GM23338 (cell line): ENCODE measurements at regions not wholly inside any gene's neighbourhood (a gene's known extent, or its start where the extent isn't known, plus 50 kb on each side); places are given as distances from the start of the nearest gene placed in this dataset.

Source experiments
- ATAC-seq: fragments of 200-7000 bp; cut with Tn5 transposase; 3 replicates; pipeline ENCODE4 v1.9.1; 2020
- DNase-seq: peaks from one replicate; pipeline ENCODE4 v3.0.0-alpha.2; 2015; ENCODE audit warnings: low spot score
- H2AFZ ChIP-seq: fragments of 200-600 bp; sonication (generic); 2 replicates; pipeline ENCODE4 v1.8.0; 2016; ENCODE audit warnings: antibody characterized with exemption, mild to moderate bottlenecking, moderate library complexity
- H3F3A ChIP-seq: fragments of 200-600 bp; sonication (generic); replicated peaks from 2 replicates; pipeline ENCODE4 v1.8.0; 2017; ENCODE audit warnings: antibody characterized with exemption, mixed run types, low read depth
- H3K27ac ChIP-seq: fragments of 200-600 bp; sonication (generic); 2 replicates; pipeline ENCODE4 v1.6.1; 2016; ENCODE audit warnings: low read depth
- H3K27me3 ChIP-seq: fragments of 200-600 bp; sonication (generic); 2 replicates; pipeline ENCODE4 v1.8.0; 2016; ENCODE audit warnings: mild to moderate bottlenecking, mixed run types, moderate library complexity; ENCODE audit not compliant: insufficient read depth
- H3K36me3 ChIP-seq: fragments of 200-600 bp; sonication (generic); 2 replicates; pipeline ENCODE4 v1.8.0; 2016; ENCODE audit warnings: mild to moderate bottlenecking; ENCODE audit not compliant: insufficient read depth
- H3K4me1 ChIP-seq: fragments of 200-600 bp; sonication (generic); 2 replicates; pipeline ENCODE4 v1.8.0; 2016; ENCODE audit warnings: mild to moderate bottlenecking, moderate library complexity; ENCODE audit not compliant: insufficient read depth
- H3K4me2 ChIP-seq: fragments of 200-600 bp; sonication (generic); 2 replicates; pipeline ENCODE4 v1.7.1; 2017; ENCODE audit warnings: mixed run types
- H3K4me3 ChIP-seq: fragments of 200-600 bp; sonication (generic); 2 replicates; pipeline ENCODE4 v1.6.1; 2016; ENCODE audit warnings: mixed run types
- H3K79me2 ChIP-seq: fragments of 200-600 bp; sonication (generic); replicated peaks from 2 replicates; pipeline ENCODE4 v1.8.0; 2017; ENCODE audit warnings: mild to moderate bottlenecking; ENCODE audit not compliant: insufficient read depth
- H3K9me2 ChIP-seq: fragments of 200-600 bp; sonication (generic); 2 replicates; pipeline ENCODE4 v1.8.0; 2017; ENCODE audit not compliant: insufficient read depth
- H4K20me1 ChIP-seq: fragments of 200-600 bp; sonication (generic); replicated peaks from 2 replicates; pipeline ENCODE4 v1.8.0; 2017; ENCODE audit warnings: mild to moderate bottlenecking; ENCODE audit not compliant: insufficient read depth
- H3K27ac Mint-ChIP-seq: 2 replicates; pipeline ENCODE4 v1.8.0; 2020; ENCODE audit warnings: inconsistent platforms, mild to moderate bottlenecking, moderate library complexity, mixed read lengths
- H3K27me3 Mint-ChIP-seq: 3 replicates; pipeline ENCODE4 v1.8.0; 2022; ENCODE audit warnings: low read depth, mild to moderate bottlenecking, moderate library complexity, mixed read lengths, inconsistent platforms; ENCODE audit not compliant: insufficient read depth, poor library complexity
- H3K36me3 Mint-ChIP-seq: 3 replicates; pipeline ENCODE4 v1.8.0; 2021; ENCODE audit warnings: low read depth, mild to moderate bottlenecking, inconsistent platforms, moderate library complexity, mixed read lengths
- H3K4me1 Mint-ChIP-seq: 3 replicates; pipeline ENCODE4 v1.8.0; 2020; ENCODE audit warnings: mild to moderate bottlenecking, inconsistent platforms, mixed read lengths
- H3K4me3 Mint-ChIP-seq: 3 replicates; pipeline ENCODE4 v1.8.0; 2021; ENCODE audit warnings: moderate library complexity, mild to moderate bottlenecking, inconsistent platforms, mixed read lengths
- H3K9me3 Mint-ChIP-seq: 3 replicates; pipeline ENCODE4 v1.8.0; 2020; ENCODE audit warnings: moderate library complexity, mild to moderate bottlenecking, inconsistent platforms, mixed read lengths
- CTCF ChIP-seq, 2 experiments: fragments of 200-600 bp in 1 of 2; sonication (generic) in 1 of 2; conservative IDR thresholded peaks; 2 replicates each; pipeline versions ENCODE4 v1.5.1 to v1.6.1; 2016 to 2017; ENCODE audit warnings: antibody characterized with exemption in 2 of 2, low read depth in 2 of 2, mild to moderate bottlenecking in 2 of 2, moderate library complexity in 1 of 2
- ETS1 ChIP-seq: IDR thresholded peaks from 2 replicates; pipeline ENCODE4 v1.6.1; 2016; ENCODE audit warnings: antibody characterized with exemption
- EZH2 ChIP-seq: fragments of 200-600 bp; sonication (generic); IDR thresholded peaks from one replicate; pipeline ENCODE4 v1.8.0; 2017; ENCODE audit warnings: antibody characterized with exemption, mild to moderate bottlenecking, low read depth; ENCODE audit not compliant: unreplicated experiment
- EZH2phosphoT487 ChIP-seq: fragments of 200-600 bp; sonication (generic); IDR thresholded peaks from one replicate; pipeline ENCODE4 v1.8.1; 2018; ENCODE audit warnings: antibody characterized with exemption; ENCODE audit not compliant: unreplicated experiment
- JUNB ChIP-seq: IDR thresholded peaks from one replicate; pipeline ENCODE4 v1.6.1; 2016; ENCODE audit warnings: antibody characterized with exemption; ENCODE audit not compliant: unreplicated experiment
- POLR2AphosphoS5 ChIP-seq: IDR thresholded peaks from 2 replicates; pipeline ENCODE4 v1.6.1; 2016; ENCODE audit warnings: antibody characterized with exemption, low read depth
- STAT1 ChIP-seq: IDR thresholded peaks from one replicate; pipeline ENCODE4 v1.6.1; 2016; ENCODE audit warnings: antibody characterized with exemption; ENCODE audit not compliant: unreplicated experiment
- ZNF114 ChIP-seq: fragments of 250-450 bp; sonication (Bioruptor Pico); IDR thresholded peaks from 2 replicates; pipeline ENCODE4 v1.5.0; 2020; ENCODE audit warnings: mild to moderate bottlenecking, moderate library complexity
- ZNF331 ChIP-seq: fragments of 250-450 bp; sonication (Bioruptor Pico); IDR thresholded peaks from 2 replicates; pipeline ENCODE4 v1.5.0; 2020; ENCODE audit warnings: low read depth, mild to moderate bottlenecking, moderate library complexity
- TF ChIP-seq, protein P1 (sequence below): IDR thresholded peaks from one replicate; pipeline ENCODE4 v1.6.1; 2018; ENCODE audit warnings: antibody characterized with exemption; ENCODE audit not compliant: unreplicated experiment

- H3K4me3 Mint-ChIP-seq = no peak overlapping the region
- H3K9me3 Mint-ChIP-seq = no peaks in the 10 kb centered on the region
These were observed 143.2 kb upstream of the COBL start for GRCh38 chr7:51459809-51460208.

DNA sequence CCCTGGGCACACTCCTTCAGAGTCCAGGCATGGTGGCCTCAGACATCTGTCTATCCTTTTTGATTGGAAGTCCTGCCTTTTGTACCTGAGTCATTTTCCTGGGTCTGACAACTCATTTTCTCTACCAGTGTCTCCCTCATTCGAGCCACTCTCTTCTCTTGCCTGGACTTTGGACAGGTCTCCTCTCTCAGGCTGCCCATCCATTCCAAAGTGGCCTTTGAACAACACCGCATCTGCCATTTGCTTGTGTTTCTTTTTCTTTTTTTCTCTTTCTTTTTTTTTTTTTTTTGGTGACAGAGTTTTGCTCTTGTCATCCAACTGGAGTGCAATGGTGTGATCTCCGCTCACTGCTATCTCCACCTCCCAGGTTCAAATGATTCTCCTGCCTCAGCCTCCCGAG is 142.1 kb upstream of the COBL start:
- no peaks in the 10 kb centered on the region for H3K79me2 ChIP-seq
- Mint-ChIP-seq H3K27ac (no peak overlapping the region), H3K27me3 (peaks cover 9% of the 10 kb centered on the region), H3K36me3 (no peaks in the 10 kb centered on the region), H3K4me3 (no peak overlapping the region), H3K4me1 (peaks cover 23% of the 10 kb centered on the region), H3K9me3 (no peaks in the 10 kb centered on the region)
- no peak for DNase-seq
- H3K4me2 ChIP-seq = no peak overlapping the region
- H3K9me2 ChIP-seq = peaks cover 18% of the 10 kb centered on the region
- no peaks in the 10 kb centered on the region for H3K27me3 ChIP-seq
- H3K4me3 ChIP-seq = no peak overlapping the region
- H4K20me1 ChIP-seq = no peaks in the 10 kb centered on the region
- H3K36me3 ChIP-seq = no peaks in the 10 kb centered on the region
- H2AFZ ChIP-seq = no peak overlapping the region
- peaks cover 4% of the 10 kb centered on the region; the same call in 1 of the 2 replicates for H3K4me1 ChIP-seq
- H3K27ac ChIP-seq = no peak overlapping the region
- no peaks in the 10 kb centered on the region for H3F3A ChIP-seq
- ATAC-seq = no peak
- TF ChIP-seq STAT1 (no peak), ZNF114 (CRISPR knock-in tag) (no peak), EZH2 (no peak), ZNF331 (CRISPR knock-in tag) (no peak)
- TF ChIP-seq, protein P1, sequence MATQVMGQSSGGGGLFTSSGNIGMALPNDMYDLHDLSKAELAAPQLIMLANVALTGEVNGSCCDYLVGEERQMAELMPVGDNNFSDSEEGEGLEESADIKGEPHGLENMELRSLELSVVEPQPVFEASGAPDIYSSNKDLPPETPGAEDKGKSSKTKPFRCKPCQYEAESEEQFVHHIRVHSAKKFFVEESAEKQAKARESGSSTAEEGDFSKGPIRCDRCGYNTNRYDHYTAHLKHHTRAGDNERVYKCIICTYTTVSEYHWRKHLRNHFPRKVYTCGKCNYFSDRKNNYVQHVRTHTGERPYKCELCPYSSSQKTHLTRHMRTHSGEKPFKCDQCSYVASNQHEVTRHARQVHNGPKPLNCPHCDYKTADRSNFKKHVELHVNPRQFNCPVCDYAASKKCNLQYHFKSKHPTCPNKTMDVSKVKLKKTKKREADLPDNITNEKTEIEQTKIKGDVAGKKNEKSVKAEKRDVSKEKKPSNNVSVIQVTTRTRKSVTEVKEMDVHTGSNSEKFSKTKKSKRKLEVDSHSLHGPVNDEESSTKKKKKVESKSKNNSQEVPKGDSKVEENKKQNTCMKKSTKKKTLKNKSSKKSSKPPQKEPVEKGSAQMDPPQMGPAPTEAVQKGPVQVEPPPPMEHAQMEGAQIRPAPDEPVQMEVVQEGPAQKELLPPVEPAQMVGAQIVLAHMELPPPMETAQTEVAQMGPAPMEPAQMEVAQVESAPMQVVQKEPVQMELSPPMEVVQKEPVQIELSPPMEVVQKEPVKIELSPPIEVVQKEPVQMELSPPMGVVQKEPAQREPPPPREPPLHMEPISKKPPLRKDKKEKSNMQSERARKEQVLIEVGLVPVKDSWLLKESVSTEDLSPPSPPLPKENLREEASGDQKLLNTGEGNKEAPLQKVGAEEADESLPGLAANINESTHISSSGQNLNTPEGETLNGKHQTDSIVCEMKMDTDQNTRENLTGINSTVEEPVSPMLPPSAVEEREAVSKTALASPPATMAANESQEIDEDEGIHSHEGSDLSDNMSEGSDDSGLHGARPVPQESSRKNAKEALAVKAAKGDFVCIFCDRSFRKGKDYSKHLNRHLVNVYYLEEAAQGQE = no peak

More at GRCh38 chr7:51459809-51460208, 143.2 kb upstream of the COBL start:
- H3K27ac ChIP-seq = no peak overlapping the region
- no peaks in the 10 kb centered on the region for H3F3A ChIP-seq
- no peaks in the 10 kb centered on the region for H3K27me3 ChIP-seq
- TF ChIP-seq JUNB (no peak), EZH2phosphoT487 (no peak), CTCF (conservative IDR thresholded peaks at IDR 0.05; ENCODE audit: low read depth in 2 of 2) (peak; percentile 20 to 43; a peak in 3 of 4 replicates), POLR2AphosphoS5 (no peak), ETS1 (no peak), STAT1 (no peak)
- H2AFZ ChIP-seq = peak overlapping the region; percentile 20; the same call in 1 of the 2 replicates
- peaks cover 9% of the 10 kb centered on the region for H3K27me3 Mint-ChIP-seq
- no peaks in the 10 kb centered on the region for H3K79me2 ChIP-seq
- peaks cover 27% of the 10 kb centered on the region for H3K9me2 ChIP-seq
- ATAC-seq = peak; percentile 94
- peaks cover 4% of the 10 kb centered on the region; the same call in 1 of the 2 replicates for H3K4me1 ChIP-seq
- no peak overlapping the region for H3K4me2 ChIP-seq
- H3K36me3 ChIP-seq = no peaks in the 10 kb centered on the region
- no peaks in the 10 kb centered on the region for H4K20me1 ChIP-seq
- H3K4me1 Mint-ChIP-seq = peaks cover 23% of the 10 kb centered on the region
- H3K36me3 Mint-ChIP-seq = no peaks in the 10 kb centered on the region
- peak; percentile 77 for DNase-seq
- no peak overlapping the region for H3K27ac Mint-ChIP-seq
- H3K4me3 ChIP-seq = no peak overlapping the region
